Activated T-helper 2 cell treated with anti-CD3 and anti-CD28 coated beads, Interferon-gamma antibody, Interleukin-2, Interleukin-4, amounts not matched to agents 10 μg/mL and 5 μg/mL and 100 μg/mL, durations not matched to agents 14 hours and 24 hours and 36 hours (primary cell): ENCODE measurements at regions not wholly inside any gene's neighbourhood (a gene's known extent, or its start where the extent isn't known, plus 50 kb on each side); places are given as distances from the start of the nearest gene placed in this dataset.

ENCODE experiments used
- DNase-seq: peaks from one replicate; pipeline ENCODE4 v3.0.0; 2021; ENCODE audit warnings: low spot score
- H3K27ac Mint-ChIP-seq: one replicate; pipeline ENCODE4 v1.8.0; 2021; ENCODE audit warnings: mixed read lengths
- H3K27me3 Mint-ChIP-seq: one replicate; pipeline ENCODE4 v1.8.0; 2021; ENCODE audit warnings: low read depth, mixed read lengths
- H3K36me3 Mint-ChIP-seq: one replicate; pipeline ENCODE4 v1.8.0; 2021; ENCODE audit warnings: low read depth, mixed read lengths
- H3K4me1 Mint-ChIP-seq: one replicate; pipeline ENCODE4 v1.8.0; 2021; ENCODE audit warnings: low read depth, mixed read lengths
- H3K4me3 Mint-ChIP-seq: one replicate; pipeline ENCODE4 v1.8.0; 2021; ENCODE audit warnings: low read depth, mild to moderate bottlenecking, moderate library complexity, mixed read lengths
- H3K9me3 Mint-ChIP-seq: one replicate; pipeline ENCODE4 v1.8.0; 2021; ENCODE audit warnings: mixed read lengths
- intact Hi-C: fragments of 100-400 bp; cut with micrococcal nuclease; formaldehyde crosslinking; loops from one replicate; pipeline ENCODE4 v1.15.1; 2023

GRCh38 chr1:221350091-221350490 lies 391.8 kb downstream of the DUSP10 start:
- intact Hi-C loops, result no loop called here
- DNase-seq, result no peak
- H3K27me3 Mint-ChIP-seq, result no peaks in the 10 kb centered on the region
- no peaks in the 10 kb centered on the region for H3K9me3 Mint-ChIP-seq
- no peaks in the 10 kb centered on the region for H3K4me1 Mint-ChIP-seq
- H3K4me3 Mint-ChIP-seq, result no peak overlapping the region
- no peak overlapping the region for H3K27ac Mint-ChIP-seq
- H3K36me3 Mint-ChIP-seq, result no peaks in the 10 kb centered on the region

DNA sequence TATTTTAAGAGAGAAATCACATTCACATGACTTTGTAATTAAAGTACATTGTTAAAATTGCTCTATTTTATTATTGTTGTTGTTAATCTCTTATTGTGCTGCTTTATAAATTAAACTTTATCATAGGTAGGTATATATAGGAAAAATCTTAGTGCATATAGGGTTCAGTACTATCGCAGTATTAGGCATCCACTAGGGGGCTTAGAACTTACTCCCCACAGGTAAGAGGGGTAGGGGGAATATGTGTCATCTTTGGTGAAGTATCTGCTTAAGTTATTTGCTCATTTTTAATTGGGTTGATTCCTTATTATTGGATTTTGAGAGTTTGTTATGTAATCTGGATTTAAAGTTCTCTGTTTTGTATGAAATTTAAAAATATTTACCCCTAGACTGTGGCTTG lies 385.2 kb downstream of the DUSP10 start:
- Mint-ChIP-seq H3K4me1 (no peaks in the 10 kb centered on the region), H3K36me3 (no peaks in the 10 kb centered on the region)
- intact Hi-C loops, result no loop called here

GRCh38 chr1:221363039-221363438 lies 378.9 kb downstream of the DUSP10 start:
- no peak for DNase-seq
- Mint-ChIP-seq H3K4me1 (no peaks in the 10 kb centered on the region), H3K27me3 (peaks cover 2% of the 10 kb centered on the region), H3K36me3 (no peaks in the 10 kb centered on the region), H3K4me3 (no peak overlapping the region), H3K27ac (no peak overlapping the region), H3K9me3 (no peaks in the 10 kb centered on the region)
- intact Hi-C loops, result no loop called here

More for the DNA sequence above, 385.2 kb downstream of the DUSP10 start:
- no peak for DNase-seq
- no peaks in the 10 kb centered on the region for H3K27me3 Mint-ChIP-seq
- no peak overlapping the region for H3K27ac Mint-ChIP-seq
- H3K4me3 Mint-ChIP-seq, result no peak overlapping the region
- no peaks in the 10 kb centered on the region for H3K9me3 Mint-ChIP-seq

DNA sequence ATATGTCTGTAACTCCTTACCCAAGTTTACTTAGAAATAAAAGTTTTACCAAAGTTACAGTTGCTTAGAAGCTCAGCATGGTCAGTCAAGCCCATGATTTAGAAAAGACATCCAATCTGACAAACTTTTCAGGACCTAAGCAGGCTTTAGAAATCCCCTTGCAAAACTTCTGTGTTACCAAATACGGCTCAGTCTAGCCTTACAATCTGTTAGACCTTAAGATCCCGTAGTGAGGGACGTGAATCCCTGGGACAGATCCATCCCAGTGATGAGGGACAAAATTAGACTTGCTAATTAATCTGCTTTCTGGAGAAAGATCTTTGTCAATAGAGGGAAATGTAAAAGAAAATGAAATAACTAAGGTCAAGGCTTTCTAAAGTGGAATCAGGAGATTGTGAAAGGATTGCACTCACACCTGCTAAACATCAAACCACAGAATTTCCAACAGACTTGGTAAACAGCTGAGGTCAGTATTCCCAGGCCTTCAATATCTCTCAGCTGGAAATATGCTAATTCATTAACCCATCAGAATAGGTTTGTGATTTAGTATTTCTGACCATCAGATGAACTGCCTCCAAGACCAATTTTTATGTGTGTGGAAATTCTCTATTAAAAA lies 375.3 kb downstream of the DUSP10 start:
- Mint-ChIP-seq H3K27me3 (peaks cover 2% of the 10 kb centered on the region), H3K9me3 (no peaks in the 10 kb centered on the region), H3K4me1 (no peaks in the 10 kb centered on the region), H3K4me3 (no peak overlapping the region), H3K27ac (no peak overlapping the region), H3K36me3 (no peaks in the 10 kb centered on the region)
- intact Hi-C loops, result no loop called here
- DNase-seq, result no peak

DNA sequence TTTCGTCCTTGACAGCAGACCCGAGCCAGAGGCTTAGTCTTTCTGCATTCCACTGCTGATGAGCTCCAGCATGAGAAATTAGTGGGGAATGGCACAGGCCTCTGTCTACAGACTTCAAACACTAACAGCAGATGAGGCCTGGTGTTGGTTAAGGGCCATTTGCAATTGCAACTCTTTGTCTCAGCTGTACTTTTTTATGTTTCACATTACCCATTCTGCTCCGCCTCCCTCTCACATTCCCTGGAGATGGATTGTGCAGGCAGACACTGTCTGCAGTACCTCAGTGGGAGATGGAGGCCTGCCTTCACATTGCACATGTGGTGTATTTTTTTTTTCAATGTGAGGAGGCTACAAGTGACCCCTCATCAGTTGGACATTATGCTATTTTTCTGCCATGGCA lies 370.2 kb downstream of the DUSP10 start:
- Mint-ChIP-seq H3K4me3 (no peak overlapping the region), H3K9me3 (no peaks in the 10 kb centered on the region), H3K36me3 (no peaks in the 10 kb centered on the region), H3K27me3 (no peaks in the 10 kb centered on the region), H3K27ac (no peak overlapping the region), H3K4me1 (no peaks in the 10 kb centered on the region)
- no peak for DNase-seq
- intact Hi-C loops, result no loop called here

GRCh38 chr1:221373795-221374194 lies 368.1 kb downstream of the DUSP10 start:
- Mint-ChIP-seq H3K4me1 (no peaks in the 10 kb centered on the region), H3K36me3 (no peaks in the 10 kb centered on the region), H3K27me3 (no peaks in the 10 kb centered on the region), H3K4me3 (no peak overlapping the region), H3K27ac (no peak overlapping the region), H3K9me3 (no peaks in the 10 kb centered on the region)
- intact Hi-C loops, result no loop called here
- no peak for DNase-seq

GRCh38 chr1:221376286-221376685 lies 365.6 kb downstream of the DUSP10 start:
- DNase-seq, result no peak
- Mint-ChIP-seq H3K4me3 (no peak overlapping the region), H3K27me3 (peaks cover 1% of the 10 kb centered on the region), H3K4me1 (no peaks in the 10 kb centered on the region), H3K36me3 (no peaks in the 10 kb centered on the region), H3K9me3 (no peaks in the 10 kb centered on the region), H3K27ac (no peak overlapping the region)
- intact Hi-C loops, result no loop called here

DNA sequence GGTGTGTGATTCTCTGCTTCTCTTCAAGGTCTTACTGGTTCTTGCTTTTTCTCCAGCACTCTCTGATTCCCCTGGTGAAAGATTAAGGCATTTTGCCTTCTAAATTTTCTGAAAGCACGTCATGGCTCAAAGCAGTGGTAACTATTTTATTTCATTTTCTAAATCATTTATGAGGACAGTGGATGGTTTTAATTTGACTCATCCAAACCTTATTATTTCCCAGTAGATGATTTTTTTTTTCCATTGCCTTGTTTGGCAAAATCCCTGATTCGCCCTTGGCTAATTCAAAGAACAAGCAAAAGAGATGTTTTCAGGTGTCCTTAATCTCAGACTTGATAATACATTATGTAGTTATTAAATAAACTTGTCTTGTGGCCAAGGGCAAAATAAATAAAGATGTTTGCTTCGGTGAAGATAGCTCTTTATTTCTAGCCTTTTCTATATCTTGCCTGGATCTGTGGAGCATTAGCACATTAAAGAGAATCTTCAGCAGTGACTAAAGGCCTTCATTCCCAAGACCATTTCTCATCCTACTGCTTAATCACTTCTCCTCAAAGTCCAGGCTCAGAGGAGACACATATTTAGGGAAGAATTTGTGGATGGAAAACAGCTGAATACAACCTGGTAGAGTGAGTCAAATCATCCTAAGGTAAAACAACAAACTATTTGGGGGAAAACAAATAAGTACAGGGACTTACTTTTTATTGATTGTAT lies 359.8 kb downstream of the DUSP10 start:
- Mint-ChIP-seq H3K27ac (no peak overlapping the region), H3K36me3 (no peaks in the 10 kb centered on the region), H3K27me3 (peaks cover 1% of the 10 kb centered on the region), H3K4me1 (no peaks in the 10 kb centered on the region), H3K9me3 (no peaks in the 10 kb centered on the region), H3K4me3 (no peak overlapping the region)
- intact Hi-C loops, result no loop called here
- DNase-seq, result no peak

GRCh38 chr1:221392453-221392852 lies 349.4 kb downstream of the DUSP10 start:
- Mint-ChIP-seq H3K9me3 (no peaks in the 10 kb centered on the region), H3K4me1 (no peaks in the 10 kb centered on the region), H3K27me3 (no peaks in the 10 kb centered on the region), H3K36me3 (no peaks in the 10 kb centered on the region), H3K27ac (no peak overlapping the region), H3K4me3 (no peak overlapping the region)
- intact Hi-C loops, result no loop called here
- no peak for DNase-seq

- Mint-ChIP-seq H3K36me3 (no peaks in the 10 kb centered on the region), H3K4me1 (no peaks in the 10 kb centered on the region), H3K27me3 (no peaks in the 10 kb centered on the region), H3K4me3 (no peak overlapping the region), H3K9me3 (no peaks in the 10 kb centered on the region), H3K27ac (no peak overlapping the region)
- intact Hi-C loops, result no loop called here
- no peak for DNase-seq
These were observed 347.8 kb downstream of the DUSP10 start for GRCh38 chr1:221394011-221394544.

DNA sequence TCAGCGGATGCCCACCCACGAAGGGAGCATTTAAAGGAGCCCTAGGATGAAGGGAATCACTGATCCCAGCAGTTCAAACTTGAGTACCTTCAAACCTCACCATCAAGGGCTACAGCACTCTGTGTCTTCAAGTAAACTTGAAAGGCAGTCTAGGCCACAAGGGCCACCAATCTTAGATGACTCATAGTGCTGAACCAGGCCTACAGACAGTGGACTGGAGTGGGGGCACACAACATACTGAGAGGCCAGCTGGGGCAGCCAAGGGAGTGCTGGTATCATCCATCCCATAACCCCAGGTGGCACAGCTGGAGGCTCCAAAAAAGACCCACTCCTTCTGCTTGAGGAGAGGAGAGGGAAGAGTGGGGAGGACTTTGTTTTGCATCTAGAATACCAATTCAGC lies 345.4 kb downstream of the DUSP10 start:
- no peaks in the 10 kb centered on the region for H3K9me3 Mint-ChIP-seq
- H3K4me3 Mint-ChIP-seq, result no peak overlapping the region
- H3K27me3 Mint-ChIP-seq, result no peaks in the 10 kb centered on the region
- H3K4me1 Mint-ChIP-seq, result no peaks in the 10 kb centered on the region
- H3K36me3 Mint-ChIP-seq, result no peaks in the 10 kb centered on the region
- intact Hi-C loops, result no loop called here
- DNase-seq, result no peak
- no peak overlapping the region for H3K27ac Mint-ChIP-seq

- Mint-ChIP-seq H3K9me3 (no peaks in the 10 kb centered on the region), H3K36me3 (no peaks in the 10 kb centered on the region), H3K4me3 (no peak overlapping the region), H3K4me1 (no peaks in the 10 kb centered on the region), H3K27ac (no peak overlapping the region), H3K27me3 (no peaks in the 10 kb centered on the region)
- no peak for DNase-seq
- intact Hi-C loops, result no loop called here
These were observed 344.7 kb downstream of the DUSP10 start for GRCh38 chr1:221397141-221397540.

DNA sequence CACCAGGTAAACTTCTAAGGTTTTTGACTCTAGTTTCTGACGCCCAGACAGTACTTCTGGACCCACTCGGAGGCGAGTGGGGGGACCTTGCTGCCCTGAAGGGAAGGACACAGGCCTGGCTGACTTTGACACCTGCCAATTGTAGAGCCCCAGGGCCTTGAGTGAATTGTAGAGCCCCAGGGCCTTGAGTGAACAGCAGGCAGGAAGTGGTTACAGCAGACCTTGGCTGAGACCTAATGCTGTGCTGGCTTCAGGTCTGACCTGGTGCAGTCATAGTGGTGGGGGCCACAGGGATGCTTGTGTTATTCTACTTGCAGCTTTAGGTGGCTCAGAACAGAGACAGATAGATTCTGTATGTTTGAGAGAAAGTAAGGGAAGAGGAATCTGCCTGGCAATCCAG lies 344.3 kb downstream of the DUSP10 start:
- Mint-ChIP-seq H3K36me3 (no peaks in the 10 kb centered on the region), H3K4me3 (no peak overlapping the region), H3K4me1 (no peaks in the 10 kb centered on the region), H3K27ac (no peak overlapping the region), H3K9me3 (no peaks in the 10 kb centered on the region), H3K27me3 (peaks cover 2% of the 10 kb centered on the region)
- intact Hi-C loops, result no loop called here
- DNase-seq, result no peak
